T-helper 1 cell treated with Interleukin-12 subunit alpha and Interleukin-12 subunit beta and Interleukin-4 antibody, amounts not matched to agents 30 μg/mL and 1 μg/mL, for 36 hours (primary cell): ENCODE measurements at regions not wholly inside any gene's neighbourhood (a gene's known extent, or its start where the extent isn't known, plus 50 kb on each side); places are given as distances from the start of the nearest gene placed in this dataset.

ENCODE experiments used
- H3K27ac Mint-ChIP-seq: one replicate; pipeline ENCODE4 v1.8.0; 2021; ENCODE audit warnings: mild to moderate bottlenecking, mixed read lengths
- H3K27me3 Mint-ChIP-seq: one replicate; pipeline ENCODE4 v1.8.0; 2021; ENCODE audit warnings: low read depth, mixed read lengths
- H3K36me3 Mint-ChIP-seq: one replicate; pipeline ENCODE4 v1.8.0; 2021; ENCODE audit warnings: low read depth, mixed read lengths
- H3K4me1 Mint-ChIP-seq: one replicate; pipeline ENCODE4 v1.8.0; 2021; ENCODE audit warnings: low read depth, mixed read lengths
- H3K4me3 Mint-ChIP-seq: one replicate; pipeline ENCODE4 v1.8.0; 2021; ENCODE audit warnings: mild to moderate bottlenecking, moderate library complexity, mixed read lengths
- H3K9me3 Mint-ChIP-seq: one replicate; pipeline ENCODE4 v1.8.0; 2021; ENCODE audit warnings: mixed read lengths

DNA sequence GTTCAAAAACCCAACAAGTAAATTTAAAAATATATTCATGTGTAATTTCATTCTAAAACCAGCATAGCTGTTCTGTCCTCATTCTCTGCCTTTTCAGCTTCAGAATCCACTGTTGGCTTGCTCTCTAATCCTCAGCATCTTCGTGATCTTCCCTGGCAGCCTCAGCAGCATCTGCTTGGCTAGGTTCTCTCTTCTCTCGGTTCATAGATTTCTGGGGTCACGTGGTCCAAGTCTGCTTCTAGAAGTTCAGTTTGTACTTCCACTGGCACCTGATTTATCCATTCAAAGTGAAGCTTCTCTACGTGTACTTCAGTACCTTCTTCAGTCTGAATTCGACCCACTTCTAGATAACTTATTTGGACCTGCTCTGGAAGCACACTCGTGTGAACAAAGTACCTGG lies 245.7 kb downstream of the EPM2A start:
- no peak overlapping the region for H3K4me3 Mint-ChIP-seq
- H3K27ac Mint-ChIP-seq = no peak overlapping the region
- H3K36me3 Mint-ChIP-seq = no peaks in the 10 kb centered on the region
- no peaks in the 10 kb centered on the region for H3K4me1 Mint-ChIP-seq
- peaks cover 6% of the 10 kb centered on the region for H3K9me3 Mint-ChIP-seq
- no peaks in the 10 kb centered on the region for H3K27me3 Mint-ChIP-seq

DNA sequence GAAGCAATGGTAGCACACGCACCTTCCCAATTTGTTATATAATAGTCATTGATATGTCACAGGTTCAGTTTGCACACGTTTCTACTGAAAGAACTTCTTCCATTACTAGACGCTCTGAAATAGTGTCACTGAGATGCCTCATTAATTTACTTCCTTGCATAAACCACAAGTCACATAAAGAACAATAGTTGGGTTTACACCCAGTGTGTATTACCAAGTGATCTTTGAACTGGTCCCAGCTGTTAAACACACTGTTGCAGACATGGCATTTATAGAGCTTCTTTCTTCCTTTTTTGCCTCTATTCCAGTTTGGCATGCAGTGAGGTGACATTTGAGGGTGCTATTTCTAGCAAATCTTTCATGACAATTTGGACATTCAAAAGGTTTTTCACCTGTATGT lies 245.3 kb downstream of the EPM2A start:
- Mint-ChIP-seq H3K4me3 (no peak overlapping the region), H3K9me3 (peaks cover 6% of the 10 kb centered on the region), H3K27ac (no peak overlapping the region), H3K27me3 (no peaks in the 10 kb centered on the region), H3K36me3 (no peaks in the 10 kb centered on the region), H3K4me1 (no peaks in the 10 kb centered on the region)

DNA sequence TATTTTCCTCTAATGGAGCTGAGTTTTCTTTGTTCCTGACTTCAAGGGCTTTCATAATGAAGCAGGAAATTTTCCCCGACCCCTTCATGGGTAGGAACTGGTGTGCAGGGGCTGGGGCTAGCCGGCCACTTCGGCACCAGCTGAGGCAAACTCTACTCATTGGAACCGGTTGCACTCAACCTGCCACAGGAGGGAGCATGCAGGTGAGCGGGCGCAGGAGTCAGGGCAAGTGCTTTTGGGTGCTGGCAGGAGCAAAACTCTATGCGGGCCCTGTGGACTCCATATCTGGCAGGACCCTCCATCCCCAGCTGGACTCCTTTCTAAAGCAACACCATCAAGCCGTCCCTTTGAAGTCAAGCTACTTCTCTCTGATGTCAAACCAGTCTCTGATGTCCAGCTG lies 244.2 kb downstream of the EPM2A start:
- Mint-ChIP-seq H3K36me3 (no peaks in the 10 kb centered on the region), H3K4me1 (no peaks in the 10 kb centered on the region), H3K9me3 (peaks cover 9% of the 10 kb centered on the region), H3K4me3 (no peak overlapping the region), H3K27ac (no peak overlapping the region), H3K27me3 (no peaks in the 10 kb centered on the region)

DNA sequence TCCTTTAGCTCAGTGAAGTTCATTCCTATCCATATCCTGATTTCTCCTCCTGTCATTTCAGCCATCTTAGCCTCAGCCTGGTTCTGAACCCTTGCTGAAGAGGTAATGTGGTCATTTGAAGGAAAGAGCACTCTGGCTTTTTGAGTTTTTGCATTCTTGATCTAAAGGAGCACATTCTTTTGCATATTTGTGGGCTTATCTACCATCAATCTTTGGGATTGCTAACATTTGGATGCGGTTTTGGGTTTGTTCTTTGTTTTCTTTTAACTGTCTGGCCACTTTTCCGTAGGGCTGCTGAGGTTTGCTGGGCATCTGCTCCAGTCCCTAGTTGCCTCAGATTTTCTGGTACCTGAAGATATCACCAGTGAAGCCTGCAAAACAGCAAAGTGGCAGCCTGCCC lies 238.3 kb downstream of the EPM2A start:
- H3K36me3 Mint-ChIP-seq = no peaks in the 10 kb centered on the region
- H3K4me1 Mint-ChIP-seq = no peaks in the 10 kb centered on the region
- H3K27me3 Mint-ChIP-seq = no peaks in the 10 kb centered on the region
- H3K4me3 Mint-ChIP-seq = no peak overlapping the region
- no peak overlapping the region for H3K27ac Mint-ChIP-seq
- peaks cover 17% of the 10 kb centered on the region for H3K9me3 Mint-ChIP-seq

DNA sequence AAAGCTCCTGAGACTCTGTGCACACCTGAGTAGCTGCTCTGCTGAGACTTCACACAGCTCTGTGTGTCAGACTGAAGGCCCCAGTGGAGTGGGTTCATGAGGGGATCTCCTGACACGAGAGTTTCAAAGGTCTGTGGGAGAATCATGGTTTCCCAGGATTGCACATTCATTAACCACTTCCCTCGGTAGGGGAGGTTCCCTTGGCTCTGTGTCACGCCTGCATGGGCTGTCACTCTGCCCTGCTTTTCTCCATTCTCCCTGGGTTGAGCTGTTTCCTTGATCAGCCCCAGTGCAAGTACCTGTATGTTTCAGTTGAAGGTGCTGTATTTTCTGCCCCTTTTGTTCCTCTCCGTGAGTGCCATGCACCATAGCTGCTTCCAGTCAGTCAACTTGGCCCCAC lies 236.9 kb downstream of the EPM2A start:
- Mint-ChIP-seq H3K4me1 (no peaks in the 10 kb centered on the region), H3K4me3 (no peak overlapping the region), H3K27me3 (no peaks in the 10 kb centered on the region), H3K9me3 (peaks cover 12% of the 10 kb centered on the region), H3K36me3 (no peaks in the 10 kb centered on the region), H3K27ac (no peak overlapping the region)

DNA sequence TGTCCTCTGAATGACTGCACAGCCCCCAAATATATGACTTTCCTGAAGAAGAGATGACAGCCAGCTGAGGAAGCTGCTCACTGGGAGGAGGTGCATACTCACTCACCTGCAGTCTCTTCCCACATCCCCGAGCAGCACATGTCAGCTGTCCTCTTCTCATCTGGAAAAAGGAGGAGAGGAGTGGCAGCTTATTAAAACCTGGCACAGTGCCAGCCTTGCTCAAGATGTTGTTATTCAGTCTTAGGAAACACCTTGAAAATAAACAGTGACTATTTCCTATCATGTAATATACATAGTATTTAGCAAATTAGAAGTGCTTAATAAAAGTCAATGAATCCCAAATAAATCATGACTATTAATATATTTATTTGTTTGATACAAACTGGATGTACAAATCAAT lies 232.9 kb downstream of the EPM2A start:
- H3K36me3 Mint-ChIP-seq = no peaks in the 10 kb centered on the region
- peaks cover 4% of the 10 kb centered on the region for H3K9me3 Mint-ChIP-seq
- no peak overlapping the region for H3K27ac Mint-ChIP-seq
- H3K4me1 Mint-ChIP-seq = no peaks in the 10 kb centered on the region
- no peak overlapping the region for H3K4me3 Mint-ChIP-seq
- H3K27me3 Mint-ChIP-seq = no peaks in the 10 kb centered on the region

DNA sequence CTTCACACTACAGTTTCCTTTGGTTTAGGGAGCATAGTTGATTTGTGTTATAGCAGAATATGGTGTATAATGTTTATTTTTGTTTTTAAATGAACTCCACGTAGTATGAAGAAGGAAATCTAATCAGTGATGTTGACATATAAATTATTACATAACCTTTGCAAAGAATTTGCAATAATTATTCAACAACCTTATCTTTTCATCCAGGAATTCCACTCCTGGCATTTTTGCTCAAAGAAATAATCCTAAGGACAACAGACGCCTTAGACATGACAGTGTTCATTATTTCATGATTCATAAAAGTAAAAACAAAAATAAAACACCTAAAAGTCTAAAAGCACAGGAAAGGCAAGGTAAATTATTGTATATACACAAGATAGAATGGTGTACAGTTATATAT lies 229.2 kb downstream of the EPM2A start:
- H3K27ac Mint-ChIP-seq = no peak overlapping the region
- H3K9me3 Mint-ChIP-seq = peaks cover 23% of the 10 kb centered on the region
- H3K4me1 Mint-ChIP-seq = no peaks in the 10 kb centered on the region
- no peaks in the 10 kb centered on the region for H3K36me3 Mint-ChIP-seq
- no peak overlapping the region for H3K4me3 Mint-ChIP-seq
- no peaks in the 10 kb centered on the region for H3K27me3 Mint-ChIP-seq

DNA sequence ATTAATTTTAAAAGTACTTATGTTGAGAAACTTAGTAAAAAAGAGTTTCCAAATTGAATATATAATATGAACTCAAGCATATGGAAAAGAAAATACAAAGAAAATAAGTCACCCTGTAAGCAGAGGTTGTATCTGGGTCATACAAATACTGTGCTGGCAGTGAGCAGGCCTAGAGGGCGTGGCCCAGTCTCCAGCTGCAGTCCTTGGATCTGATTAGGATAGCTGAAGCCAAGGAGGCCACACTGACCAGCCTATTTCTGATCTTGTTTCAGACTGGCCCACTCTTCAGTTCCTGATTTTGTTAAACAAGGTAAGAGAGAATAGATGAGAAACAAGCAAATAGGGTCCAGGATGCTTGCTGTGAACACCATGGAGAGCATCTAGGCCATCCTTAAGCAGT lies 228.8 kb downstream of the EPM2A start:
- Mint-ChIP-seq H3K9me3 (peaks cover 27% of the 10 kb centered on the region), H3K27me3 (no peaks in the 10 kb centered on the region)

DNA sequence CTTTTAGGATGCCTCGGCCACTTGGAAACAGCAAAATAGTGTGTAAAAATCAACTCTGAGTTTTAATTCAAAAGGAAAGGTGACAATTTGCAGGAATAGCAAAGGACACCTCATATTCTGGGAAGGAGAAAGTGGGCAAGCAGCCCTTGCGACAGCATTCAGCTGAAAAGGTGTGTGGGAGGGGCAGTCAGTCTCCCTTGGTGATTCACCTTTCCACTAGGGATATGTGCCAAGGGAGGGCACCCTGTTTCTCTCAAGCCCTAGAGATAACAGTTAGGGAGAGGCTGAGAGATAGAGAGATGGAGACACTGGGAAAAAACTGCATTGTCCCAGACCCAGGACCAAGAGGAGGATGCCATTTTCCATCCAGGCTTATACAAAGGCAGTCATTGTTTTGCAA lies 228.1 kb downstream of the EPM2A start:
- Mint-ChIP-seq H3K4me1 (no peaks in the 10 kb centered on the region), H3K27ac (no peak overlapping the region), H3K9me3 (peaks cover 33% of the 10 kb centered on the region), H3K4me3 (no peak overlapping the region), H3K27me3 (no peaks in the 10 kb centered on the region), H3K36me3 (no peaks in the 10 kb centered on the region)

More for the DNA sequence above, 228.8 kb downstream of the EPM2A start:
- H3K4me3 Mint-ChIP-seq = no peak overlapping the region
- no peaks in the 10 kb centered on the region for H3K4me1 Mint-ChIP-seq
- no peak overlapping the region for H3K27ac Mint-ChIP-seq
- no peaks in the 10 kb centered on the region for H3K36me3 Mint-ChIP-seq

DNA sequence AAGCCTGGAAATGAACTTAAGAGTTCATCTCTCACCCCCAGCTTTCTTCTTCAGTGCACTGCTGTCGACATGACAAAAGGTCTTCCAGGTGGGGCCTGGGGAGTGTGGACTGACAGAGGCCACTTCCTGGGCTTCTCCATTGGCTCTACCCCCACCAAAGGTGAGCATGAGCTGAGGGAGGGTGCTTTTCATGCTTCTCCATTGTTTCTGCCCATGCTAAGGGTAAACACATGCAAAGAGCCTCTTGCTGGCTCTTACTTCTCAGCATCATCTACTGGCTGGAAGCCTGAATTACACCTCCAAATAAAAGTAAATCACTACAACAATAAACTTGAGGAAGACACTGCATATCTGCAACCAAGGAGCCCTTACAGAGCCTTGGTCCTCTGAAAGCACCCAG lies 227.2 kb downstream of the EPM2A start:
- Mint-ChIP-seq H3K36me3 (no peaks in the 10 kb centered on the region), H3K4me3 (no peak overlapping the region), H3K4me1 (no peaks in the 10 kb centered on the region), H3K27ac (no peak overlapping the region), H3K27me3 (no peaks in the 10 kb centered on the region), H3K9me3 (peaks cover 33% of the 10 kb centered on the region)

DNA sequence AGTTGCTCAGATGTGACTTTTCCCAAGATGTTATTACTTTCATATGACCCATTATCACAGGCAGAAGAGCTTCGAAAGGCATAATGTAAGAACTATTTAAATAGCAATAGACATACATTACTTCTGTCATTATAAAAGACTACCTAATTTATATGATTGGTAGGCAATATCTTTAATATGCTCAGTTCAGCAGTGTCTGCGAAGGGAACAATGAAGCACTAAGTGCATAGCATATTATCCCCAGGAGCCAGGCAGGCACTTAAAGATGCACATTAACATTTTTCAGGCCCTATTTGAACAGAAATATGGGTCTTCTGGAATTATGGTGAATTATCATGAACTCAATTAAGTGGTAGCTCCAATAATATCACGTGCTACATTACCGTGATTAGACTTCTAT lies 217.8 kb downstream of the EPM2A start:
- Mint-ChIP-seq H3K27me3 (no peaks in the 10 kb centered on the region), H3K27ac (no peak overlapping the region), H3K4me3 (no peak overlapping the region), H3K36me3 (no peaks in the 10 kb centered on the region), H3K9me3 (no peaks in the 10 kb centered on the region), H3K4me1 (no peaks in the 10 kb centered on the region)

DNA sequence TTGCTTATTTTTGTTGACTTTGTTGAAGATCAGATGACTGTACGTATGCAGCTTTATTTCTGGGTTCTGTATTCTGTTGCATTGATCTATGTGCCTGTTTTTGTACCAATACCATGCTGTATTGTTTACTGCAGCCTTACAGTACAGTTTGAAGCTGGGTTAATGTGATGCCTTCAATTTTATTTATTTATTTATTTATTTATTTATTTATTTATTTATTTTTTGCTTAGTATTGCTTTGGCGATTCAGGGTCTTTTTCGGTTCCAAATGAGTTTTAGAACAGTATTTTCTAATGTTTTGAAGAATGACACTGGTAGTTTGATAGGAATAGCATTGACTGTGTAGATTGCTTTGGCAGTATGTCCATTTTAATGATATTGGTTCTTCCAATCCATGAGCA lies 210.3 kb downstream of the EPM2A start:
- Mint-ChIP-seq H3K36me3 (no peaks in the 10 kb centered on the region), H3K4me3 (no peak overlapping the region), H3K4me1 (no peaks in the 10 kb centered on the region), H3K27me3 (no peaks in the 10 kb centered on the region), H3K9me3 (no peaks in the 10 kb centered on the region), H3K27ac (no peak overlapping the region)

DNA sequence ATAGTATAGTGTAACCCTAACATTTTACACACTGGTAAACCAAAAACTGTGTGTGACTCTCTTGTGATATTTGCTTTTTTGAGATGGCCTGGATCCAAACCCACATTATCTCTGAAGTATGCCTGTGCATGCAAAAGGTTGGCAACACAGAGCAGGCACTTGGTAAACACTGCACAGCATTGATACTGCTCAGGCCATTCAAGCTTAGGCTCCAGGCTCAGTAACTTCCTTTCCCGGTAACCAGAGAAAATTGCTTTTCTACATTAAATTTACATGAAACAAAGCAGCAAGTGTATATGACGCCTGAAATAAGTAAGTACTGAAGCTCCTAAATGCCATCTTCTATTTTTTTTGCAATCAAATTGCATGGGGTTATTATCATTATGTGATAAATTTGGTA lies 205.7 kb downstream of the EPM2A start:
- no peak overlapping the region for H3K27ac Mint-ChIP-seq
- H3K27me3 Mint-ChIP-seq = no peaks in the 10 kb centered on the region
- no peak overlapping the region for H3K4me3 Mint-ChIP-seq

DNA sequence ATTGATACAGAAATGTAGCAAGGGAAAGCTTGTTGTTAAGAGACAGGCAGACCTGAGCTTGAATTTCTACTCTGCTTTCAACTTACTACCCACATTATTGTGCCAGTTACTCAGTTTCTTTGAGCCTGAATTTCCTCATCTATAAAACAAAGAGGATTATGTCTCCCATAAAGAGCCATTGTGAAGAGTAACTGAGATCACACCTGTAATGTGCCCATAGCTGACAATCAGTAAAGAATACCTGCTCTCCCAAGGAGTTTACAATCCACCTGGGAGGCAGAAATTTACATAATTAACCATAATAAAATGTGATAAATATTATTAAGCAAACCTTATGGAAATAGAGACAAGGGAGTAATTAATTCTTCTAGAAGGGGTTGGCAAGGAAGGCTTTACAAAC lies 204.9 kb downstream of the EPM2A start:
- no peaks in the 10 kb centered on the region for H3K9me3 Mint-ChIP-seq
- H3K27me3 Mint-ChIP-seq = no peaks in the 10 kb centered on the region
- no peak overlapping the region for H3K27ac Mint-ChIP-seq
- H3K4me3 Mint-ChIP-seq = no peak overlapping the region
- H3K4me1 Mint-ChIP-seq = no peaks in the 10 kb centered on the region
- H3K36me3 Mint-ChIP-seq = no peaks in the 10 kb centered on the region

More for the DNA sequence above, 205.7 kb downstream of the EPM2A start:
- no peaks in the 10 kb centered on the region for H3K9me3 Mint-ChIP-seq
- H3K4me1 Mint-ChIP-seq = no peaks in the 10 kb centered on the region
- H3K36me3 Mint-ChIP-seq = no peaks in the 10 kb centered on the region

DNA sequence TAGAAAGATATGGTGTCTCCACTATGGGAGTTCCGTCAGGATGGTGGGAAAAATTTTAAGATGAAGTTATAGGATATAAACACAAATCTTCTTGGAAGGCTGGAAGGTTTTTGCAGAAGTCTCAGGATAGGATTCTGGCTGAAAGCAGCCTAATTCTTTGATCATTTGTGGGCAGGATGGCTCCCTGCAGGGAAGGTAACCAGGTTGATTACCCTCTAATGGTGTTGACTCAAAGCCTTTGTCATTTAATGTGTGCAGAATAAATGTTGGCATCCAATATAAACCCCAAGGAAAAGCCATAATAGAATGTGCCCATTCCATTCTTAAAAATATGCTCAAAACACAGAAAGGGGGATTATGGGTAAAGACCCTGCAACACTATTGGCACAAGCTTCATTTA lies 204.3 kb downstream of the EPM2A start:
- H3K27me3 Mint-ChIP-seq = no peaks in the 10 kb centered on the region
- no peaks in the 10 kb centered on the region for H3K36me3 Mint-ChIP-seq
- no peaks in the 10 kb centered on the region for H3K4me1 Mint-ChIP-seq
- no peak overlapping the region for H3K4me3 Mint-ChIP-seq
- H3K9me3 Mint-ChIP-seq = no peaks in the 10 kb centered on the region
- no peak overlapping the region for H3K27ac Mint-ChIP-seq

DNA sequence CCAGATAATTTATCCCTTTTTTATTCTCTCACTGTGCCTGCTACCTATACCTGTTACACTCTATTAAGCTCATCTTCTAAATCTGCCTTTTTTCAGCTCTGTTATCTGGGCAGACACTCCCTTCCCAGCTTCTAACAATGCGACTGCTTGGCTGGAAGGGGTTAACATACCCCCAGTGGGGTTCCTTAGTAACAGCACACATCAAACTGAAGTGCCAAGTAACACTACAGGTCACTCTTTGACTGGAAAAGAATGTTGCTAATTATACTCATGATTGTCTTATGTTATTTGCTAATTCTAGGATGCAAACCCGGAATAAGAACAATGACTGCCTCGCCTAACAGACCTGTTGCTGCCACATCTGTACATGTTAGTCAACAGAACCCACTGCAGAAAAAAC lies 203.5 kb downstream of the EPM2A start:
- no peaks in the 10 kb centered on the region for H3K4me1 Mint-ChIP-seq
- H3K4me3 Mint-ChIP-seq = no peak overlapping the region
- no peaks in the 10 kb centered on the region for H3K27me3 Mint-ChIP-seq
- H3K27ac Mint-ChIP-seq = no peak overlapping the region
- no peaks in the 10 kb centered on the region for H3K9me3 Mint-ChIP-seq
- H3K36me3 Mint-ChIP-seq = no peaks in the 10 kb centered on the region
